ENCODE measurements at regions not wholly inside any gene's neighbourhood (a gene's known extent, or its start where the extent isn't known, plus 50 kb on each side); places are given as distances from the start of the nearest gene placed in this dataset.

- DNase-seq (ENCODE audit: low spot score) = no peak
Observed at GRCh38 chr3:41035456-41036022, 163.8 kb upstream of the CTNNB1 start.

GRCh38 chr3:41037651-41038334, 161.5 kb upstream of the CTNNB1 start:
- no peaks in the 10 kb centered on the region for H3K79me2 ChIP-seq
- no peaks in the 10 kb centered on the region for H3K27me3 ChIP-seq
- 92% methylated on average over 4 of the region's 4 CpGs for WGBS (ENCODE audit: low lambda C conversion rate, missing lambda C conversion rate)
- DNase-seq (ENCODE audit: low spot score) = no peak
- H3K4me2 ChIP-seq = no peak overlapping the region
- H3K27ac ChIP-seq = no peak overlapping the region
- no peaks in the 10 kb centered on the region for H3K9me2 ChIP-seq (replicated peaks; ENCODE audit: insufficient read depth)
- H3K36me3 ChIP-seq (replicated peaks; ENCODE audit: insufficient read depth, low read depth) = no peaks in the 10 kb centered on the region
- H3K4me3 ChIP-seq = no peak overlapping the region
- H3K4me1 ChIP-seq (ENCODE audit: insufficient read depth) = no peaks in the 10 kb centered on the region
- H2AFZ ChIP-seq = no peak overlapping the region
- H3K9me3 ChIP-seq (ENCODE audit: low read depth) = no peaks in the 10 kb centered on the region
- H4K20me1 ChIP-seq (ENCODE audit: insufficient read depth, poor library complexity, severe bottlenecking) = no peaks in the 10 kb centered on the region
- TF ChIP-seq EZH2 (IDR thresholded peaks at IDR 0.05; ENCODE audit: borderline replicate concordance) (no peak), CTCF (IDR thresholded peaks at IDR 0.05; ENCODE audit: poor library complexity) (no peak)

More at GRCh38 chr3:41035456-41036022, 163.8 kb upstream of the CTNNB1 start:
- Histone ChIP-seq H3K4me3 (no peak overlapping the region), H3K4me1 (ENCODE audit: insufficient read depth) (no peaks in the 10 kb centered on the region), H2AFZ (no peak overlapping the region), H4K20me1 (ENCODE audit: insufficient read depth, poor library complexity, severe bottlenecking) (no peaks in the 10 kb centered on the region), H3K9me2 (replicated peaks; ENCODE audit: insufficient read depth) (no peaks in the 10 kb centered on the region), H3K27ac (no peak overlapping the region), H3K4me2 (no peak overlapping the region), H3K9me3 (ENCODE audit: low read depth) (no peaks in the 10 kb centered on the region), H3K79me2 (no peaks in the 10 kb centered on the region), H3K36me3 (replicated peaks; ENCODE audit: insufficient read depth, low read depth) (no peaks in the 10 kb centered on the region), H3K27me3 (no peaks in the 10 kb centered on the region)
- no peak for TF ChIP-seq EZH2phosphoT487 (IDR thresholded peaks at IDR 0.05; ENCODE audit: low read depth, severe bottlenecking, unreplicated experiment)
- no peak for TF ChIP-seq EZH2 (IDR thresholded peaks at IDR 0.05; ENCODE audit: borderline replicate concordance)
- TF ChIP-seq CTCF (IDR thresholded peaks at IDR 0.05; ENCODE audit: poor library complexity) = no peak
- 66% methylated on average over 2 of the region's 2 CpGs for WGBS (ENCODE audit: low lambda C conversion rate, missing lambda C conversion rate)

GRCh38 chr3:41040256-41040655, 159.0 kb upstream of the CTNNB1 start:
- Histone ChIP-seq H3K79me2 (no peaks in the 10 kb centered on the region), H4K20me1 (ENCODE audit: insufficient read depth, poor library complexity, severe bottlenecking) (no peaks in the 10 kb centered on the region), H3K4me3 (no peak overlapping the region), H3K4me2 (no peak overlapping the region), H3K27me3 (no peaks in the 10 kb centered on the region), H3K9me2 (replicated peaks; ENCODE audit: insufficient read depth) (no peaks in the 10 kb centered on the region), H3K27ac (no peak overlapping the region), H2AFZ (no peak overlapping the region), H3K36me3 (replicated peaks; ENCODE audit: insufficient read depth, low read depth) (no peaks in the 10 kb centered on the region), H3K9me3 (ENCODE audit: low read depth) (no peaks in the 10 kb centered on the region), H3K4me1 (ENCODE audit: insufficient read depth) (no peaks in the 10 kb centered on the region)
- WGBS (ENCODE audit: low lambda C conversion rate, missing lambda C conversion rate) = 97% methylated on average over 2 of the region's 2 CpGs
- TF ChIP-seq CTCF (IDR thresholded peaks at IDR 0.05; ENCODE audit: poor library complexity) (no peak), EZH2 (IDR thresholded peaks at IDR 0.05; ENCODE audit: borderline replicate concordance) (no peak), EZH2phosphoT487 (IDR thresholded peaks at IDR 0.05; ENCODE audit: low read depth, severe bottlenecking, unreplicated experiment) (no peak)
- no peak for DNase-seq (ENCODE audit: low spot score)

Data from hepatocyte (in vitro differentiated cells).